LNCAP (cell line): ENCODE measurements at regions not wholly inside any gene's neighbourhood (a gene's known extent, or its start where the extent isn't known, plus 50 kb on each side); places are given as distances from the start of the nearest gene placed in this dataset.

Experiments used
- TF ChIP-seq, protein P1 (sequence below): fragments of 450-650 bp; IDR thresholded peaks from 2 replicates; pipeline ENCODE4 v1.5.1; 2017; ENCODE audit warnings: mild to moderate bottlenecking

DNA sequence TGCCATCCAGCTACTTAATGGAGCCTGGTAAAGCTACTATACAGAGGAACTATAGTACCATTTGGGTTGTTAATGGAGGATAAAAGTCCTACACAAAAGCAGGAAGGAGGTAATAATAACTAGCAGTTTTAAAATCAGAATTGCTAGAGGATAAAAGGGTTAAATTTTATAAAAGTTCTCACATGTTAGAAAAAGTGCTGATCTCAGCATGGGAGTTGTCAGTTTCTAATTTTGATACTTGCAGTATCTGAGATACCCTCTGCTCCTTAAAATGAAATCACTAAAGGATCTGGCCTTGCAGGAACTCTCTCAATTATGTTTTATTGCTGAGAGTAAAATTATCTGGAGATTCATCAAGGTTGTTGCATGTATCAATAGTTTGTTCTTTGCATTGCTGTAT lies 272.2 kb upstream of the GYPC start:
- TF ChIP-seq, protein P1, sequence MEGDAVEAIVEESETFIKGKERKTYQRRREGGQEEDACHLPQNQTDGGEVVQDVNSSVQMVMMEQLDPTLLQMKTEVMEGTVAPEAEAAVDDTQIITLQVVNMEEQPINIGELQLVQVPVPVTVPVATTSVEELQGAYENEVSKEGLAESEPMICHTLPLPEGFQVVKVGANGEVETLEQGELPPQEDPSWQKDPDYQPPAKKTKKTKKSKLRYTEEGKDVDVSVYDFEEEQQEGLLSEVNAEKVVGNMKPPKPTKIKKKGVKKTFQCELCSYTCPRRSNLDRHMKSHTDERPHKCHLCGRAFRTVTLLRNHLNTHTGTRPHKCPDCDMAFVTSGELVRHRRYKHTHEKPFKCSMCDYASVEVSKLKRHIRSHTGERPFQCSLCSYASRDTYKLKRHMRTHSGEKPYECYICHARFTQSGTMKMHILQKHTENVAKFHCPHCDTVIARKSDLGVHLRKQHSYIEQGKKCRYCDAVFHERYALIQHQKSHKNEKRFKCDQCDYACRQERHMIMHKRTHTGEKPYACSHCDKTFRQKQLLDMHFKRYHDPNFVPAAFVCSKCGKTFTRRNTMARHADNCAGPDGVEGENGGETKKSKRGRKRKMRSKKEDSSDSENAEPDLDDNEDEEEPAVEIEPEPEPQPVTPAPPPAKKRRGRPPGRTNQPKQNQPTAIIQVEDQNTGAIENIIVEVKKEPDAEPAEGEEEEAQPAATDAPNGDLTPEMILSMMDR: no peak

DNA sequence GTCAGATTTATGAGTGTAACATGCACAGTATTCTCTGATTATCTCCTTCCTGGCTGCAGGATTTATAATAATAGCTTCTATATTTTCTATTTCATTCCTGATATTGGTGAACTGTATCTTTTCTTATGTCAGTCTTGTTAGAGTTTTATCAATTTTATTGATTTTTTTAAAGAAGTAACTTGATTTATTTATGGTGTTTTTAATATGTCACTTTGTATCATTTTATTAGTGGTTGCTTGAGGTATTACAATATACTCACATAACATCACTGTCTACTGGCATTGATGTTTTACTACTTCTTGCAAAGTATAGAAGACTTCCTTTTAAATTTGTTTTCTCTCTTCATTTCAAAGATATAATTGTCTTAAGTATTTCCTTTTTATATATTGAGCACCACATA lies 270.5 kb upstream of the GYPC start:
- TF ChIP-seq, protein P1: no peak

DNA sequence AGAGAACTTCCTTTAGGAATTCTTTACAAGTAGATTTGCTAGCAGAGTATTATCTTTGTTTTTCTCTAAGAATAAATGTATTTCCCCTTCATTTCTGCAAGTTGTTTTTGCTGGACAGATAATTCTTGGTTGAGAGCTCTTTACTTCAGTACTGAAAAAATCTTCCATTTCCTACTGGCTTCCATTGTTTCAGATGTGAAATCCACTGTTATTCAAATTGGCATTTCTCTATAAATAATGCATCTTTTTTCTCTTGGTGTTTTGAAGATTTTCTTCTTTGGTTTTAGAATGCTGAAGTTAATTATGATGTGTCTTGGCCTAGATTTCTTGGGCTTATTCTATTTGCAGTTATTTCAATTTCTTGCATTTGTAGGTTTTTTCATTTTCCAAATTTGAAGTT lies 270.0 kb upstream of the GYPC start:
- TF ChIP-seq, protein P1: no peak

DNA sequence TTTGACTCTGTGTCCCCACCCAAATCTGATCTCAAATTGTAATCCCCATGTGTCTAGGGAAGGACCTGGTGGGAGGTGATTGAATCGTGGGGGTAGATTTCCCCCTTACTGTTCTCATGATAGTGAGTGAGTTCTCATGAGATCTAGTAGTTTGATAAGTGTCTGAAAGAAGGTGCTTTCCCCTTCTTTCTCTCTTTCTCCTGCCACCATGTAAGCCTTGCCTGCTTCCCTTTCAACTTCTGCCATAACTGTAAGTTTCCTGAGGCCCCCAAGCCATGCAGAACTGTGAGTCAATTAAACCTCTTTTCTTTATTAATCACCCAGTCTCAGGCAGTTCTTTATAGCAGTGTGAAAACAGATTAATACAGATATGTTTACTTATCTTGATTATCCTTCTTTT lies 266.5 kb upstream of the GYPC start:
- TF ChIP-seq, protein P1: no peak

DNA sequence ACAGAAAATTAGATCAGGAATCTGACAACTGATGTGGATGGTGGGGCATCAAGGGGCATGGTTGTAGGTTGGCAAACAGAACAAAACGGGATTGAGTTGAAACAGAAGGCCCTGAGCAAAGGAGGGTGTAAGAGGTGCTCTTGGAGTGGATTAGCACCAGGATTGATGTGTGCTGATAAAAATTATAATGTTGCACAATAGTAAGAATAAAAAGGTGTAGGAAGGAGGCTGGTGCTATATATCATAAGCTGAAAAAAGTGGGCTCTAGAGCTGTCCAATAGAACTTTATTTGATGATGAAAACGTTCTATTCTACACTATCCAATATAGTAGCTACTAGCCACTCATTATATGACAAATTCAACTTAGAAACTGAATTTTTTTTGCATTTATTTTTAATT lies 263.1 kb upstream of the GYPC start:
- TF ChIP-seq, protein P1: no peak

DNA sequence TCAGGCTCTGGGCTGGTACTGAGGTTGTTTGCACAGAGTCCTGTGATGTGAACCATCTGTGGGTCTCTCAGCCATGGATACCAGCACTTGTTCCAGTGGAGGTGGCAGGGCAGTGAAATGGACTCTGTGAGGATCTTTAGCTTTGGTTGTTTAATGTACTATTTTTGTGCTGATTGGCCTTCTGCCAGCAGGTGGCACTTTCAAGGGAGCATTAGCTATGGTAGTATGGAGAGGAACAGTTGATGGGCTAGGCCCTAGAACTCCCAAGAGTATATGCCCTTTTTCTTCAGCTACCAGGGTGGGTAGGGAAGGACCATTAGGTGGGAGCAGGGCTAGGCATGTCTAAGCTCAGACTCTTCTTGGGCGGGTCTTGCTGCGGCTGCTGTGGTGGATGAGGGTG lies 257.0 kb upstream of the GYPC start:
- TF ChIP-seq, protein P1: no peak

DNA sequence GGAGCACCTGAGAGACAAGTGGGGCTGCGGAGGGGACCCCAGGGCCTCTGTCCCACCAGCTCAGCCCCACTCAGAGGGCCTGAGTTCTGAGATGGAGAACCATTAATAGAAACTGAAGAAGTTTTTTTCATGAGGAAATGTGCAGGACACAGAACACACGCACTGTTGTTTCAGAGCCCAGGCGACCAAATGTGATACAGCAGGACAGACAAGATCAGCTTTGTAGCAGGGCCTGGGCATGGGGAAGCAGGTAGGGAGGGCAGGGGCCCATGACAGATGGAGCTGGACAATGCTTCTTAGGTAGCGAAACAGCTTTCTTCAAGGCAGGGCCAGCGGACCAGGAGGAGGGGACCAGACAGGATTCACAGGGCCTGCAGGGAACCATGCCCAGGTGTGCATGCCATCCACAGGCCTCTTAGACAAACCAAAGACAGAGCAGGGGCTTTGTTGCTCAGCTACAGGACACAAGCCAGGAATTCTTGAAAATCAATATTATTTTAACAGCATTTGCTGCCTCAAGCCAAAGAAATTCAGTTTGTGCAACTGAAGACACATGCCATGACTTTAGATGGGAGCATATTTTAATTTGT lies 252.8 kb upstream of the GYPC start:
- TF ChIP-seq, protein P1: no peak

DNA sequence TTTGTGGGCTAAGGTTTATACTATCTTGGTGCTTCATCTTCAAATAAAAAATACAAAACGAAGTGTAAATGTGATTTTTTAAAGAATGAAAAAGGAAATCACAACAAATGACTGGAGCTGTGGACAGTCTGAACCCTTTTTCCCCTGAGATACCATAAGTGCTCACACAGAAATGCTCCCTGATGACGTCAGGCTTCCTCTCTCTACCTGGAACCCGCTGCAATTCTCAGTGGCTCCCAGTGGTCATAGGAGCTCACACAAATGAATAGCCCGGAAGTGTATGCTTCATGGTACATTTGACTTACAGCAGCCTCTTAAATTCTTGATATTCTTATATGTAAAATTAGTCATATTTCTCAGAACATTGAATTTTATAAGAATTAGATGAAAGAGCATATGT lies 249.7 kb upstream of the GYPC start:
- TF ChIP-seq, protein P1: no peak
